SU-DHL-6 (cell line): ENCODE measurements at regions not wholly inside any gene's neighbourhood (a gene's known extent, or its start where the extent isn't known, plus 50 kb on each side); places are given as distances from the start of the nearest gene placed in this dataset.

Experiments
- CTCF ChIP-seq: fragments of 200-600 bp; sonication (generic); IDR thresholded peaks from one replicate; pipeline ENCODE4 v1.5.1; 2017; ENCODE audit warnings: antibody characterized with exemption, mild to moderate bottlenecking, low read length, moderate library complexity; ENCODE audit not compliant: insufficient read depth, poor library complexity, severe bottlenecking
- EZH2phosphoT487 ChIP-seq: fragments of 200-600 bp; sonication (generic), shearing (Covaris generic); conservative IDR thresholded peaks from 2 replicates; pipeline ENCODE4 v1.6.1; 2018; ENCODE audit warnings: mild to moderate bottlenecking, antibody characterized with exemption, low read length, moderate library complexity, mixed read lengths

- TF ChIP-seq CTCF (no peak), EZH2phosphoT487 (no peak)
These were observed 123.8 kb downstream of the HSD17B3 start for GRCh38 chr9:96178153-96178552.
